Glutamatergic neuron (in vitro differentiated cells): ENCODE measurements at regions not wholly inside any gene's neighbourhood (a gene's known extent, or its start where the extent isn't known, plus 50 kb on each side); places are given as distances from the start of the nearest gene placed in this dataset.

Experiments
- DNase-seq: peaks from one replicate; pipeline ENCODE4 v3.0.0; 2022
- H3K27ac Mint-ChIP-seq: one replicate; pipeline ENCODE4 v1.8.0; 2020; ENCODE audit warnings: mild to moderate bottlenecking, mixed read lengths, inconsistent platforms; ENCODE audit not compliant: unreplicated experiment
- H3K27me3 Mint-ChIP-seq: one replicate; pipeline ENCODE4 v1.8.0; 2020; ENCODE audit warnings: mild to moderate bottlenecking, moderate library complexity, mixed read lengths, inconsistent platforms; ENCODE audit not compliant: unreplicated experiment
- H3K36me3 Mint-ChIP-seq: one replicate; pipeline ENCODE4 v1.8.0; 2020; ENCODE audit warnings: mild to moderate bottlenecking, mixed read lengths, inconsistent platforms; ENCODE audit not compliant: unreplicated experiment
- H3K4me1 Mint-ChIP-seq: one replicate; pipeline ENCODE4 v1.8.0; 2020; ENCODE audit warnings: mild to moderate bottlenecking, low read depth, mixed read lengths, inconsistent platforms; ENCODE audit not compliant: unreplicated experiment
- H3K4me3 Mint-ChIP-seq: one replicate; pipeline ENCODE4 v1.8.0; 2020; ENCODE audit warnings: mild to moderate bottlenecking, mixed read lengths, inconsistent platforms; ENCODE audit not compliant: unreplicated experiment
- H3K9me3 Mint-ChIP-seq: one replicate; pipeline ENCODE4 v1.8.0; 2020; ENCODE audit warnings: mild to moderate bottlenecking, moderate library complexity, mixed read lengths, inconsistent platforms; ENCODE audit not compliant: unreplicated experiment
- CTCF ChIP-seq: fragments of 200-600 bp; sonication (generic); IDR thresholded peaks from one replicate; pipeline ENCODE4 v1.5.0; 2021; ENCODE audit not compliant: partially characterized antibody, unreplicated experiment

GRCh38 chr13:107066355-107066754 is 498.4 kb upstream of the ARGLU1 start:
- no peak for DNase-seq
- Mint-ChIP-seq H3K4me3 (no peak overlapping the region), H3K27ac (peak overlapping the region; percentile 50), H3K27me3 (peaks cover 5% of the 10 kb centered on the region), H3K36me3 (no peaks in the 10 kb centered on the region), H3K4me1 (peaks cover 39% of the 10 kb centered on the region), H3K9me3 (peaks cover 5% of the 10 kb centered on the region)
- TF ChIP-seq CTCF: no peak

- Mint-ChIP-seq H3K4me1 (peaks cover 35% of the 10 kb centered on the region), H3K27me3 (peaks cover 5% of the 10 kb centered on the region), H3K36me3 (no peaks in the 10 kb centered on the region), H3K9me3 (peaks cover 5% of the 10 kb centered on the region), H3K4me3 (peak overlapping the region; percentile 13), H3K27ac (peak overlapping the region; percentile 89)
- no peak for TF ChIP-seq CTCF
- DNase-seq: peak; percentile 16
Measured at GRCh38 chr13:107065036-107065435, 497.1 kb upstream of the ARGLU1 start.

DNA sequence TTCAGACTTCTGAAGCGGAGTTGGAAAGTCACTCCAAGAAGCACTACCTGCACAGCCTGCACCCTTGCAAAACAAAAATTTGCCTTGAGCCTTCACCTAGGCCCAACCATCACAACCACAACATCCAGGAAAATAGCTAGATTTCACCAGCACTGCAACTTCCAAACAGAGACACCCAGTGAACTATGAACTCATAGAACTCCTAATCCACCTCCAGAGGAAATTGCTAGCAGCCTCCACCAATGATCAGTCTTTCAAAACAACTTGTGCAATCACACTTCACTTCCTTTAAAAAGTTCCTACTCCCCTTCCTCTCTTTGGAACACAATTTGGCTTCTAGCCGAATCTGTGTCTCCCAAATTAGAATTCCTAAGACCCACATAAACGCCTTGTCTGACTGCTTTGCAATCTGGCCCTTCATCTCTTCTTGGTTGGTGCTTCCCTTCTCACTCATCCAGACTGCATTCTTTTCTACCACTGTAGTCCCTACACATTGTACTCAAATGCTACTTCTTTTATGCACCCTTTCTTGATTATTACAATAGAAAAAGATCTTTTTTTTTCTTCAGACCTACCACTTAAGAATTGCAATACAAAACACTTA is 489.2 kb upstream of the ARGLU1 start:
- Mint-ChIP-seq H3K9me3 (peaks cover 2% of the 10 kb centered on the region), H3K36me3 (no peaks in the 10 kb centered on the region), H3K27ac (no peak overlapping the region), H3K4me1 (no peaks in the 10 kb centered on the region), H3K4me3 (no peak overlapping the region), H3K27me3 (no peaks in the 10 kb centered on the region)
- no peak for TF ChIP-seq CTCF
- no peak for DNase-seq

DNA sequence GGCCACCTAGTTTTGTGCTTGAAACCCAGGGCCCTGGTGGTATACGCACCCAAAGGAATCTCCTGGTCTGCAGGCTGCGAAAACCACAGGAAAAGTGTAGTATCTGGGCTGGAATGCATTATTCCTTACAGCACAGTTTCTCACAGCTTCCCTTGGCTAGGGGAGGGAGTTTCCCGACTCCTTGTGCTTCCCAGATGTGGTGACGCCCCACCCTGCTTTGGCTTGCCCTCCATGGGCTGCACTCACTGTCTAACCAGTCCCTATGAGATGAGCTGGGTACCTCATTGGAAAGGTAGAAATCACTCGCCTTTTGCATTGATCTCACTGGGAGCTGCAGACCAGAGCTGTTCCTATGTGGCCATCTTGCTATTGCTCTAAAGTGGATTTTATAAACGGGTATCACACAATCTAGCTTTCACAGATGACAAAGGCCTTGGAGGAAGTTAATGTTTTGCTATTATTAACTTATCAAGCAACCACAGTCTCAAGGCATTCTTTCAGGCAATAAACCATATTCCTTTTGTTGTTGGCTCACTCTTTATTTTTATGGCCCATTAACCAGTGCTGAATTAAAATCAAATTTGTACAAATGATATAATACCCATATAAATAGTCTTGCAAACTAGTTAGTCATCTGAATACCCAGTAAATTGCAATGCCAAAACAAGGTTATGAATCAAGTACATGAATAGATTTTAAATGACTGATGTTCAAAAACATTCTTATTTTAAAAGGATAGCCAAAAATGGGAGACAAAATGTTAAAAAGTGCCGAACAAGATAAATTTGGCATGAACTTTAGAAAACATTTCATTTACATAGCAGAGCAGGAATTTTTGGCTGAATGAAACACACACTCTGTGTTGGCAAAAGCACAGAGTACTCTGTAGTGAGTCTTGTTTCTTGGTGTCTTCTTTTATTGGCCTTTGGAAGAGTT is 475.4 kb upstream of the ARGLU1 start:
- no peak for TF ChIP-seq CTCF
- Mint-ChIP-seq H3K27me3 (peaks cover 4% of the 10 kb centered on the region), H3K27ac (no peak overlapping the region), H3K9me3 (peaks cover 2% of the 10 kb centered on the region), H3K4me3 (no peak overlapping the region), H3K4me1 (no peaks in the 10 kb centered on the region), H3K36me3 (peaks cover 12% of the 10 kb centered on the region)
- DNase-seq: no peak

DNA sequence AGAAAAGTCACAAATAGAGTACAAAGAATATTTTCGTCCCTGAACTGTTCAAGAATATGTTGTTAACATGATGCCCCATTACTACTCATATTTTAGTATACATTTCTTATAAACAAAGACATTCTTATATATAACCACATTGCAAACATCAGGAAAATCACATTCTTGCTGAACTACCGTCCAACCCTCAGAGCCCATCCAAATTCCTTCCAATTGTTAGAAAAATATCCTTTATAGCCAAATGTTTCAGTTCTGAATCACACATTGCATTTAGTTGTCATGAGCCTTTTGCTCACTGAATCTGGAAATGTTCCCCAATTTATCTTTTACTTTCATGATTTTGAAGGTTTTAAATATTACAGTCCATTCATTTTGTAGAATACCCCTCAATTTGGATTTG is 467.8 kb upstream of the ARGLU1 start:
- Mint-ChIP-seq H3K9me3 (peaks cover 2% of the 10 kb centered on the region), H3K27ac (no peak overlapping the region), H3K27me3 (peaks cover 5% of the 10 kb centered on the region), H3K36me3 (peaks cover under 1% of the 10 kb centered on the region), H3K4me3 (no peak overlapping the region), H3K4me1 (no peaks in the 10 kb centered on the region)
- no peak for TF ChIP-seq CTCF
- DNase-seq: no peak
